ENCODE measurements at regions not wholly inside any gene's neighbourhood (a gene's known extent, or its start where the extent isn't known, plus 50 kb on each side); places are given as distances from the start of the nearest gene placed in this dataset.

DNA sequence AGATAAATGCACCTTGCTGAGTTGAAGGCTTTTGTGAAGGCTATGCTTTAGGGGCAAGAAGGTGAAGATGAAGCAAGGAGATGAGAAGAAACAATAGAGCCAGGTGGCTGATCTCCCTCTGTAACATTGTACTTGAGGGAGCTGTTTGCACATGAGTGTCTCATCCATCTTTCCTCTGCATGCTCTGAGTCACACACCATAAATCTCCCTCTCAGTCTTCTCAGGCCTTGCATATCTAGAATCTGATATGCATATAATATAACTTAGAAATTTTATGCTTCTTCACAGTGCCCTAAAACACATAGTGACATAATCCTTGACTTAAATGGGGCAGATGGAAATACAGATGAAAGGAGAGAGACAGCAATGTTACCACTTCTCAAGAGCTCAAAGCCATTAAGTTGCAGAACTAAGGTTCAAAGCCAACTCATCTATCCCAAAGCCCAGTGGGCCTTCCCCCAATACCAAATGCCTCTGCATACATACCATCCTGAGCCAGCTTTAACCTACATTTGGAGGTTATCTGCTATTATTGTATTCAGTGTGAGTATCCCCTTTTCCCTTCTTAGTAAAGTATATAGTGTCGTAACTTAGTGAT, 62.4 kb upstream of the STXBP5 start:
- TF ChIP-seq USF2 (CRISPR knock-in tag; IDR thresholded peaks at IDR 0.05) (no peak), MAX (CRISPR knock-in tag; IDR thresholded peaks at IDR 0.05) (no peak), ZNF232 (CRISPR knock-in tag; IDR thresholded peaks at IDR 0.05) (no peak), CBFB (CRISPR knock-in tag; IDR thresholded peaks at IDR 0.05; ENCODE audit: low read depth) (no peak), FOXP1 (CRISPR knock-in tag; IDR thresholded peaks at IDR 0.05; ENCODE audit: borderline replicate concordance) (no peak), FOXJ3 (CRISPR knock-in tag; IDR thresholded peaks at IDR 0.05; ENCODE audit: borderline replicate concordance) (no peak), NR2C2 (CRISPR knock-in tag; IDR thresholded peaks at IDR 0.05) (no peak), ESRRA (CRISPR knock-in tag; IDR thresholded peaks at IDR 0.05; ENCODE audit: borderline replicate concordance) (no peak), CREB1 (CRISPR knock-in tag; IDR thresholded peaks at IDR 0.05) (no peak), ZNF138 (CRISPR knock-in tag; conservative IDR thresholded peaks at IDR 0.05) (no peak), ELF4 (CRISPR knock-in tag; IDR thresholded peaks at IDR 0.05; ENCODE audit: low read depth) (no peak)
- TF ChIP-seq, protein P1, sequence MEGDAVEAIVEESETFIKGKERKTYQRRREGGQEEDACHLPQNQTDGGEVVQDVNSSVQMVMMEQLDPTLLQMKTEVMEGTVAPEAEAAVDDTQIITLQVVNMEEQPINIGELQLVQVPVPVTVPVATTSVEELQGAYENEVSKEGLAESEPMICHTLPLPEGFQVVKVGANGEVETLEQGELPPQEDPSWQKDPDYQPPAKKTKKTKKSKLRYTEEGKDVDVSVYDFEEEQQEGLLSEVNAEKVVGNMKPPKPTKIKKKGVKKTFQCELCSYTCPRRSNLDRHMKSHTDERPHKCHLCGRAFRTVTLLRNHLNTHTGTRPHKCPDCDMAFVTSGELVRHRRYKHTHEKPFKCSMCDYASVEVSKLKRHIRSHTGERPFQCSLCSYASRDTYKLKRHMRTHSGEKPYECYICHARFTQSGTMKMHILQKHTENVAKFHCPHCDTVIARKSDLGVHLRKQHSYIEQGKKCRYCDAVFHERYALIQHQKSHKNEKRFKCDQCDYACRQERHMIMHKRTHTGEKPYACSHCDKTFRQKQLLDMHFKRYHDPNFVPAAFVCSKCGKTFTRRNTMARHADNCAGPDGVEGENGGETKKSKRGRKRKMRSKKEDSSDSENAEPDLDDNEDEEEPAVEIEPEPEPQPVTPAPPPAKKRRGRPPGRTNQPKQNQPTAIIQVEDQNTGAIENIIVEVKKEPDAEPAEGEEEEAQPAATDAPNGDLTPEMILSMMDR (IDR thresholded peaks at IDR 0.05): no peak
- TF ChIP-seq, protein P2, sequence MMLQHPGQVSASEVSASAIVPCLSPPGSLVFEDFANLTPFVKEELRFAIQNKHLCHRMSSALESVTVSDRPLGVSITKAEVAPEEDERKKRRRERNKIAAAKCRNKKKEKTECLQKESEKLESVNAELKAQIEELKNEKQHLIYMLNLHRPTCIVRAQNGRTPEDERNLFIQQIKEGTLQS (CRISPR knock-in tag; conservative IDR thresholded peaks at IDR 0.05): no peak

All from WTC11 (cell line).